Natural killer cell (primary cell): ENCODE measurements at regions not wholly inside any gene's neighbourhood (a gene's known extent, or its start where the extent isn't known, plus 50 kb on each side); places are given as distances from the start of the nearest gene placed in this dataset.

Experiments used
- ATAC-seq, 3 donors: fragments of 150-1000 bp in 2 of 3; fragments of 200-7000 bp in 1 of 3; cut with Tn5 transposase; 1 replicate in 1 of 3; 2 replicates in 2 of 3; pipeline ENCODE4 v1.10.0; 2021; ENCODE audit warnings: mild to moderate bottlenecking in 2 of 3, moderate library complexity in 2 of 3
- DNase-seq, 2 donors: peaks; one replicate each; pipeline versions ENCODE4 v3.0.0 to v3.0.0-alpha.2; 2013 to 2021; ENCODE audit warnings: mixed read lengths in 1 of 2
- H3K27ac ChIP-seq: one replicate; pipeline ENCODE4 v1.5.1; 2013; ENCODE audit warnings: mild to moderate bottlenecking, low read length
- H3K27me3 ChIP-seq: one replicate; pipeline ENCODE4 v1.6.1; 2013; ENCODE audit warnings: low read length; ENCODE audit not compliant: control insufficient read depth, insufficient read depth
- H3K36me3 ChIP-seq: one replicate; pipeline ENCODE4 v1.6.1; 2013; ENCODE audit warnings: low read length; ENCODE audit not compliant: control insufficient read depth, insufficient read depth
- H3K4me1 ChIP-seq: one replicate; pipeline ENCODE4 v1.6.1; 2013; ENCODE audit warnings: low read length; ENCODE audit not compliant: control insufficient read depth, insufficient read depth
- H3K4me3 ChIP-seq: one replicate; pipeline ENCODE4 v1.5.1; 2013; ENCODE audit warnings: low read length
- H3K9me3 ChIP-seq: one replicate; pipeline ENCODE4 v1.6.1; 2013; ENCODE audit warnings: low read length; ENCODE audit not compliant: control insufficient read depth, insufficient read depth
- H3K27ac Mint-ChIP-seq, 2 donors: one replicate each; pipeline ENCODE4 v1.8.0; 2022; ENCODE audit warnings: mild to moderate bottlenecking in 2 of 2, mixed read lengths in 2 of 2, moderate library complexity in 1 of 2
- H3K27me3 Mint-ChIP-seq, 2 donors: one replicate each; pipeline ENCODE4 v1.8.0; 2022; ENCODE audit warnings: low read depth in 2 of 2, mixed read lengths in 2 of 2
- H3K36me3 Mint-ChIP-seq: one replicate; pipeline ENCODE4 v1.8.0; 2022; ENCODE audit warnings: mixed read lengths
- H3K4me1 Mint-ChIP-seq, 2 donors: one replicate each; pipeline ENCODE4 v1.8.0; 2022; ENCODE audit warnings: mixed read lengths in 2 of 2
- H3K4me3 Mint-ChIP-seq: one replicate; pipeline ENCODE4 v1.8.0; 2022; ENCODE audit warnings: mild to moderate bottlenecking, moderate library complexity, mixed read lengths
- H3K9me3 Mint-ChIP-seq, 2 donors: one replicate each; pipeline ENCODE4 v1.8.0; 2022; ENCODE audit warnings: mixed read lengths in 2 of 2
- CTCF ChIP-seq: fragments of 200-600 bp; IDR thresholded peaks from one replicate; pipeline ENCODE4 v1.8.0; 2022; ENCODE audit warnings: antibody characterized with exemption
- WGBS: methylation state at CpG from one replicate; pipeline ENCODE4 v1.1.7; 2013; ENCODE audit warnings: missing lambda C conversion rate; ENCODE audit not compliant: insufficient coverage; 5-methylcytosine and 5-hydroxymethylcytosine counted together
- intact Hi-C: fragments of 100-400 bp; cut with micrococcal nuclease; formaldehyde crosslinking; loops from one replicate; pipeline ENCODE4 v1.14.2; 2022

GRCh38 chr4:165668694-165669093 lies 204.3 kb upstream of the TLL1 start:
- no peaks in the 10 kb centered on the region for H3K36me3 Mint-ChIP-seq
- H3K4me1 Mint-ChIP-seq, result no peaks in the 10 kb centered on the region
- Histone ChIP-seq H3K36me3 (no peaks in the 10 kb centered on the region), H3K4me3 (no peak overlapping the region), H3K9me3 (peaks cover 3% of the 10 kb centered on the region), H3K4me1 (no peaks in the 10 kb centered on the region), H3K27ac (no peak overlapping the region), H3K27me3 (no peaks in the 10 kb centered on the region)
- peaks cover 5 to 7% of the 10 kb centered on the region in 2 donors for H3K9me3 Mint-ChIP-seq
- H3K27ac Mint-ChIP-seq, result no peak overlapping the region
- no peak overlapping the region for H3K4me3 Mint-ChIP-seq
- DNase-seq (no peak), ATAC-seq (no peak)
- WGBS, result 82% methylated on average over 2 of the region's 2 CpGs
- TF ChIP-seq CTCF, result no peak
- no peaks in the 10 kb centered on the region for H3K27me3 Mint-ChIP-seq
- intact Hi-C loops, result no loop called here

- H3K9me3 ChIP-seq, result no peaks in the 10 kb centered on the region
- peaks cover 12 to 18% of the 10 kb centered on the region in 2 donors for H3K9me3 Mint-ChIP-seq
- no peak for ATAC-seq
- 80% methylated on average over 7 of the region's 8 CpGs for WGBS
- H3K4me3 ChIP-seq, result no peak overlapping the region
- H3K27me3 Mint-ChIP-seq, result no peaks in the 10 kb centered on the region
- no peak overlapping the region for H3K27ac Mint-ChIP-seq
- DNase-seq, result no peak
- no peaks in the 10 kb centered on the region for H3K4me1 Mint-ChIP-seq
- H3K27ac ChIP-seq, result no peak overlapping the region
- H3K27me3 ChIP-seq, result no peaks in the 10 kb centered on the region
- no peak overlapping the region for H3K4me3 Mint-ChIP-seq
- peaks cover 5% of the 10 kb centered on the region for H3K36me3 Mint-ChIP-seq
- TF ChIP-seq CTCF, result no peak
- no peaks in the 10 kb centered on the region for H3K36me3 ChIP-seq
- no peaks in the 10 kb centered on the region for H3K4me1 ChIP-seq
- intact Hi-C loops, result no loop called here
Measured at GRCh38 chr4:165677081-165677480, 196.0 kb upstream of the TLL1 start.

- Mint-ChIP-seq H3K27me3 (no peaks in the 10 kb centered on the region), H3K9me3 (peaks cover 16 to 18% of the 10 kb centered on the region in 2 donors), H3K27ac (no peak overlapping the region), H3K4me3 (no peak overlapping the region), H3K36me3 (peaks cover 5% of the 10 kb centered on the region), H3K4me1 (no peaks in the 10 kb centered on the region)
- Histone ChIP-seq H3K4me3 (no peak overlapping the region), H3K27me3 (no peaks in the 10 kb centered on the region), H3K9me3 (no peaks in the 10 kb centered on the region), H3K4me1 (no peaks in the 10 kb centered on the region), H3K36me3 (no peaks in the 10 kb centered on the region), H3K27ac (no peak overlapping the region)
- no peak for DNase-seq
- no peak for ATAC-seq
- WGBS, result 88% methylated on average over 4 of the region's 6 CpGs
- intact Hi-C loops, result no loop called here
- TF ChIP-seq CTCF, result no peak
Measured at GRCh38 chr4:165678236-165678935, 194.7 kb upstream of the TLL1 start.

- Mint-ChIP-seq H3K9me3 (peaks cover 16 to 18% of the 10 kb centered on the region in 2 donors), H3K27ac (no peak overlapping the region), H3K4me3 (no peak overlapping the region), H3K4me1 (no peaks in the 10 kb centered on the region), H3K36me3 (peaks cover 5% of the 10 kb centered on the region), H3K27me3 (no peaks in the 10 kb centered on the region)
- Histone ChIP-seq H3K4me1 (no peaks in the 10 kb centered on the region), H3K4me3 (no peak overlapping the region), H3K9me3 (no peaks in the 10 kb centered on the region), H3K36me3 (no peaks in the 10 kb centered on the region), H3K27ac (no peak overlapping the region), H3K27me3 (no peaks in the 10 kb centered on the region)
- 92% methylated on average over 1 of the region's 1 CpG for WGBS
- ATAC-seq, result no peak
- TF ChIP-seq CTCF, result no peak
- intact Hi-C loops, result no loop called here
- no peak for DNase-seq
Measured at GRCh38 chr4:165678936-165679325, 194.1 kb upstream of the TLL1 start.
